ENCODE measurements at regions not wholly inside any gene's neighbourhood (a gene's known extent, or its start where the extent isn't known, plus 50 kb on each side); places are given as distances from the start of the nearest gene placed in this dataset.

DNA sequence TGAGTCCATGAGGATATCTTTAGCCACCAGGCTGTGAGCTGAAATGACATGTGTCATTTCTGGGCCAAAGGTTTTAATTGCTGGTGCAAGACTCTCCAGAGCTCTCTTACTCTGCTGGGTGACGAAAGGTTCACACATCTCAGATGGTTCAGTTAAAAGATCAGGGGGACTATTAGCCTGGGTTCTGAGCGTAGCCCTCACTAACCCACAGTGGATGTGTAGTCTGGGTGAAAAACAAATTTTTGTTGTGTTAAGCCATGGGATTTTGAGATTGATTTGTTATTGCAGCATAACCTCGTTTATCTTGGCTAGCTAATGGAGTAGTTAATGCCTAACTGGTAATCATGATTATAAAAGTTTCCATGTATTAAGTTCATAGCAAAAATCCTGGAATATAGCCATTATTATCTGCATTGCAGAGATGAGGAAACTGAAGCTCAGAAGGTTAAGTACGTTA, 251.5 kb downstream of the RMST start:
- TF ChIP-seq, protein P1, sequence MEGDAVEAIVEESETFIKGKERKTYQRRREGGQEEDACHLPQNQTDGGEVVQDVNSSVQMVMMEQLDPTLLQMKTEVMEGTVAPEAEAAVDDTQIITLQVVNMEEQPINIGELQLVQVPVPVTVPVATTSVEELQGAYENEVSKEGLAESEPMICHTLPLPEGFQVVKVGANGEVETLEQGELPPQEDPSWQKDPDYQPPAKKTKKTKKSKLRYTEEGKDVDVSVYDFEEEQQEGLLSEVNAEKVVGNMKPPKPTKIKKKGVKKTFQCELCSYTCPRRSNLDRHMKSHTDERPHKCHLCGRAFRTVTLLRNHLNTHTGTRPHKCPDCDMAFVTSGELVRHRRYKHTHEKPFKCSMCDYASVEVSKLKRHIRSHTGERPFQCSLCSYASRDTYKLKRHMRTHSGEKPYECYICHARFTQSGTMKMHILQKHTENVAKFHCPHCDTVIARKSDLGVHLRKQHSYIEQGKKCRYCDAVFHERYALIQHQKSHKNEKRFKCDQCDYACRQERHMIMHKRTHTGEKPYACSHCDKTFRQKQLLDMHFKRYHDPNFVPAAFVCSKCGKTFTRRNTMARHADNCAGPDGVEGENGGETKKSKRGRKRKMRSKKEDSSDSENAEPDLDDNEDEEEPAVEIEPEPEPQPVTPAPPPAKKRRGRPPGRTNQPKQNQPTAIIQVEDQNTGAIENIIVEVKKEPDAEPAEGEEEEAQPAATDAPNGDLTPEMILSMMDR (IDR thresholded peaks at IDR 0.05; ENCODE audit: low read length) = no peak
- TF ChIP-seq EZH2 (IDR thresholded peaks at IDR 0.05; ENCODE audit: borderline replicate concordance, low read length) = no peak
